ENCODE measurements at regions not wholly inside any gene's neighbourhood (a gene's known extent, or its start where the extent isn't known, plus 50 kb on each side); places are given as distances from the start of the nearest gene placed in this dataset.
A peak's percentile ranks its signal among the peaks of the same experiment; 100 is the strongest.
"Not testable (repeated sequence)": the region's sequence is repeated elsewhere in the genome, so short reads cannot be mapped to it uniquely, and the experiment has no call there.

DNA sequence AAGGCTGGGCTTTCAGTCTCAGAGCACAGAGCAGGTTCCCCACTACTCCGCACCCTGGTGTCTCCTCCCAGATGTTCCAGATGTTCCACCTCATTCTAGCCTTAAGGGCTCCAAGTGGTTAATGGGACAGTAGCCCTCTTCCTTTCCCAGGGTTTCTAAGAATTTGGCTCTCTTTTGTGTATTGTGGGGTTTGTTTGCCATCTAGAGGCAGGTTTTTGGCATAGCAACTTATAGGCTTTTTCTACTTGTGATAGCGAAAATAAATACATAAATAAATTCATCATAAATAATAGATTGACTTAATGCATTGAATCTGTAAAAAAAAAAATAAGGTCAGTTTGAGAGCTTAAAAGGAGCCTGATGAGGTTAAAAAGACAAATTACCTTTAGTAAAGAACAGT, 86.1 kb upstream of the XKR3 start:
- not testable (repeated sequence) for H2AFZ ChIP-seq; H3K9ac ChIP-seq; H3K27me3 ChIP-seq (ENCODE audit: control insufficient read depth, insufficient read depth, low read length); H3K4me1 ChIP-seq; H3K79me2 ChIP-seq; H3K27ac ChIP-seq; H3K9me3 ChIP-seq (ENCODE audit: control insufficient read depth, low read length); H3K4me2 ChIP-seq (ENCODE audit: low read length); H3K36me3 ChIP-seq (ENCODE audit: control insufficient read depth, insufficient read depth, low read length); H3K4me3 ChIP-seq (ENCODE audit: low read depth, low read length)
- TF ChIP-seq, protein P1, sequence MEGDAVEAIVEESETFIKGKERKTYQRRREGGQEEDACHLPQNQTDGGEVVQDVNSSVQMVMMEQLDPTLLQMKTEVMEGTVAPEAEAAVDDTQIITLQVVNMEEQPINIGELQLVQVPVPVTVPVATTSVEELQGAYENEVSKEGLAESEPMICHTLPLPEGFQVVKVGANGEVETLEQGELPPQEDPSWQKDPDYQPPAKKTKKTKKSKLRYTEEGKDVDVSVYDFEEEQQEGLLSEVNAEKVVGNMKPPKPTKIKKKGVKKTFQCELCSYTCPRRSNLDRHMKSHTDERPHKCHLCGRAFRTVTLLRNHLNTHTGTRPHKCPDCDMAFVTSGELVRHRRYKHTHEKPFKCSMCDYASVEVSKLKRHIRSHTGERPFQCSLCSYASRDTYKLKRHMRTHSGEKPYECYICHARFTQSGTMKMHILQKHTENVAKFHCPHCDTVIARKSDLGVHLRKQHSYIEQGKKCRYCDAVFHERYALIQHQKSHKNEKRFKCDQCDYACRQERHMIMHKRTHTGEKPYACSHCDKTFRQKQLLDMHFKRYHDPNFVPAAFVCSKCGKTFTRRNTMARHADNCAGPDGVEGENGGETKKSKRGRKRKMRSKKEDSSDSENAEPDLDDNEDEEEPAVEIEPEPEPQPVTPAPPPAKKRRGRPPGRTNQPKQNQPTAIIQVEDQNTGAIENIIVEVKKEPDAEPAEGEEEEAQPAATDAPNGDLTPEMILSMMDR (IDR thresholded peaks at IDR 0.05), result peak; percentile 31

DNA sequence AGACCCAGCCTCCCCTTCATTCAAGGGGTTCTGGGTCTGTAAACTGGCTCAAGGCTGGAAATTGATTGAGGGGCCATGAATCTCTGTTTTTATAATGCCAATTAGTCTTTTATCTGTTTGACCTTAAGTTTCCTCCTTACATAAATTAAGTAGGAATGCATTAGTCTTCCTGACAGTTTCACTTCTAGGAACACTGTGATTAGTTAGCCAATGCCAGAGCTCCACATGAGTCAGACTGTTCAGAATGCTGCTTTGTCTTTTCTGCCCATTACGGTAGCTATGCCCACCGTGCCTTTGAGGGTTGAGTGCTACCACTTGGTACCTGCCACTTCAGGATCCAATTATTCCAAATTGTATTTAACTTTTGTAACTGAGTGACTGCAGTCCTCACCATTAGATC, 76.8 kb upstream of the XKR3 start:
- H3K4me3 ChIP-seq (ENCODE audit: low read depth, low read length); H3K27me3 ChIP-seq (ENCODE audit: control insufficient read depth, insufficient read depth, low read length); H3K79me2 ChIP-seq; H3K36me3 ChIP-seq (ENCODE audit: control insufficient read depth, insufficient read depth, low read length); H3K9me3 ChIP-seq (ENCODE audit: control insufficient read depth, low read length); H3K27ac ChIP-seq; H3K9ac ChIP-seq; H2AFZ ChIP-seq; H3K4me2 ChIP-seq (ENCODE audit: low read length); H3K4me1 ChIP-seq: not testable (repeated sequence)

DNA sequence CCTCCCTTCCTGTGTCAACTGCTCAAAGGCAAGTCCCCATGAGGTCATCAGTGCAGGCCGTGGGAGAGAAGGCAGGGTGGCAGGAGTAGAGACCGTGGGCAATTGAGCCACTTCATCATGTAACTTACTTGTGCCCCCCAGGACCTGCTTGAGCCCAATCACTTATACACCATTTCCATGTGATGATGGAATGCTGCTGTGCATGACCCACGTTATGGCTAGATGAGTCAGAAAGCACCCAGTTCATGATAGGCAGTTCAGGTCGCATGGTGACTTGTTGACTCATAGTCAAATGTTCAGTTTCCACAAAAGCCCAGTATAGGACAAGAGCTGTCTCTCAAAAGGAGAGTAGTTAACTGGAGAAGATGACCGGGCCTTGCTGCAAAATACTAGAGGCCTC, 76.4 kb upstream of the XKR3 start:
- not testable (repeated sequence) for H3K79me2 ChIP-seq; H3K27ac ChIP-seq; H3K27me3 ChIP-seq (ENCODE audit: control insufficient read depth, insufficient read depth, low read length); H3K36me3 ChIP-seq (ENCODE audit: control insufficient read depth, insufficient read depth, low read length); H3K4me2 ChIP-seq (ENCODE audit: low read length); H3K4me3 ChIP-seq (ENCODE audit: low read depth, low read length); H3K9ac ChIP-seq; H3K4me1 ChIP-seq; H2AFZ ChIP-seq; H3K9me3 ChIP-seq (ENCODE audit: control insufficient read depth, low read length)

DNA sequence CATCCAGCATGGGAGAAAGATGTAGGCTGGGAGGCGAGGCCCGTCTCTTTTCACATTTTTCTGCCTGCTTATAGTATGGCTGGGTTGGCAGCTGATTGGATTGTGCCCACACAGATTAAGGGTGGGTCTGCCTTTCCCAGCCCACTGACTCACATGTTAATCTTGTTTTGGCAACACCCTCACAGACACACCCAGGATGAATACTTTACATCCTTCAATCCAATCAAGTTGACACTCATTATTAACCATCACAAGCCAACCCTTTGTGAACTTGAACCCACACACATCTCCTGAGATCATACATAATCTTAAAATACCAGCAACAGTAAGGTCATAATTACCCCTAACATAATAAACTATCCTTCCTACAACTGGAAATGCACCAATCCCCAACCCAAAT, 74.1 kb upstream of the XKR3 start:
- H2AFZ ChIP-seq; H3K4me1 ChIP-seq; H3K27me3 ChIP-seq (ENCODE audit: control insufficient read depth, insufficient read depth, low read length); H3K27ac ChIP-seq; H3K36me3 ChIP-seq (ENCODE audit: control insufficient read depth, insufficient read depth, low read length); H3K9me3 ChIP-seq (ENCODE audit: control insufficient read depth, low read length); H3K79me2 ChIP-seq; H3K4me3 ChIP-seq (ENCODE audit: low read depth, low read length); H3K4me2 ChIP-seq (ENCODE audit: low read length); H3K9ac ChIP-seq: not testable (repeated sequence)

DNA sequence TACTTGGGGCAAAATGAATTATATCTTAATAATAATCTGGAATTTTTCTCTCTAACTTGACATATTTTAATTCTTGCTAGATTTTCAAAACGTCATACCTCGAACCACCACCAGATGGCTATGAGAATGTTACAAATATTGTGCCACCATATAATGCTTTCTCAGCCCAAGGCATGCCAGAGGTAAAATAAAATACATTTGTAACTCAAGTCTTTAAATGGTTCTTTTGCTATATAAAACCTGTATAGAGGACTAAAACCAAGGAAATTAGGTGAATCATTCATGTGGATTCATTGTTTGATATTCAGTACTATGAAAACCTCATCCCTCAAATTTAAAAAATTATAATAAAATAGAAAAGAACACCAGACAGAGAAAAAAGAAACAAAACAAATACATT, 72.2 kb upstream of the XKR3 start:
- H3K9ac ChIP-seq; H3K4me1 ChIP-seq; H3K36me3 ChIP-seq (ENCODE audit: control insufficient read depth, insufficient read depth, low read length); H3K4me2 ChIP-seq (ENCODE audit: low read length); H3K27ac ChIP-seq; H3K4me3 ChIP-seq (ENCODE audit: low read depth, low read length); H3K27me3 ChIP-seq (ENCODE audit: control insufficient read depth, insufficient read depth, low read length); H3K9me3 ChIP-seq (ENCODE audit: control insufficient read depth, low read length); H2AFZ ChIP-seq; H3K79me2 ChIP-seq: not testable (repeated sequence)

DNA sequence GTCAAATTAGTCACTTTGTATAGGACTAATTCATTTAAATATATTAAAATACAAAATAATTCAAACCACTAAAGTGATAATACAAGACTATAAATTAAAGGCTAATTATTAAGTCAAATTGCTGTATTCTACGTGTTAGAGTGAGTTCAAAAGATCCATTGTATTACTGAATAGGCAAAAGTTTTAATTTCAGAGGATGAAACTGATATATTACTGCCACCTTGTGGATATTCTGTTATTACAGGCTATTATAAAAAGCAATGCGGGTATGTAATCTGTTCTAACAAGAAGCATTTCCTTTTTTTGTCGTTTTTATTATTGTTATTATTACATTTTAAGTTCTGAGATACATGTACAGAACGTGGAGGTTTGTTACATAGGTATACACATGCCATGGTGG, 66.7 kb upstream of the XKR3 start:
- TF ChIP-seq, protein P1 (IDR thresholded peaks at IDR 0.05), result peak; percentile 28
- not testable (repeated sequence) for H3K4me3 ChIP-seq (ENCODE audit: low read depth, low read length)

DNA sequence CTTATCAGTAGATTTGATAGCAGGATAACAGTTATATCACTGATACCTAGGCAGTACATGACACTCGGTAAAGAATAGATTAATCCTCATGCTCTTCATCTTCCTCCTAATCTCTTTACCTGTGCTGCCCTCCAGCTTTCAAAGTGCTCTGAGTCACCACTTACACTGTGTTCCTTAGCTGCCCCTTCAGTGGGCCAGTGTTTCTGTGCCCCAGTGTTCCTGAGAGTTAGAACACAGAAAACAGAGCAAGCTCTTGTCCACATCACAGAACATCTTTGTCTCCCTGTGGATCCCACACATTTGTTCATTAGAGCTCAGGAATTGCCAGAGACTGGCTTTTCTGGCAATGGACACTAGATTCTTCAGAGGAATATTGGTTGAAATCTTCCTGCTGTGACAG, 51.1 kb upstream of the XKR3 start:
- not testable (repeated sequence) for H3K36me3 ChIP-seq (ENCODE audit: control insufficient read depth, insufficient read depth, low read length); H3K4me2 ChIP-seq (ENCODE audit: low read length); H3K27me3 ChIP-seq (ENCODE audit: control insufficient read depth, insufficient read depth, low read length); H3K4me1 ChIP-seq; H3K9ac ChIP-seq; H2AFZ ChIP-seq; H3K79me2 ChIP-seq; H3K4me3 ChIP-seq (ENCODE audit: low read depth, low read length); H3K27ac ChIP-seq; H3K9me3 ChIP-seq (ENCODE audit: control insufficient read depth, low read length)

More for the DNA sequence above, 66.7 kb upstream of the XKR3 start:
- not testable (repeated sequence) for H3K27ac ChIP-seq; H3K9ac ChIP-seq; H3K4me1 ChIP-seq; H3K27me3 ChIP-seq (ENCODE audit: control insufficient read depth, insufficient read depth, low read length); H3K4me2 ChIP-seq (ENCODE audit: low read length); H3K9me3 ChIP-seq (ENCODE audit: control insufficient read depth, low read length); H3K36me3 ChIP-seq (ENCODE audit: control insufficient read depth, insufficient read depth, low read length); H2AFZ ChIP-seq; H3K79me2 ChIP-seq
